GM18526 (cell line): ENCODE measurements at regions not wholly inside any gene's neighbourhood (a gene's known extent, or its start where the extent isn't known, plus 50 kb on each side); places are given as distances from the start of the nearest gene placed in this dataset.

Source experiments
- POLR2A ChIP-seq: IDR thresholded peaks from 3 replicates; pipeline ENCODE4 v1.6.1; 2011; ENCODE audit not compliant: insufficient read length; ENCODE audit errors: extremely low read depth

DNA sequence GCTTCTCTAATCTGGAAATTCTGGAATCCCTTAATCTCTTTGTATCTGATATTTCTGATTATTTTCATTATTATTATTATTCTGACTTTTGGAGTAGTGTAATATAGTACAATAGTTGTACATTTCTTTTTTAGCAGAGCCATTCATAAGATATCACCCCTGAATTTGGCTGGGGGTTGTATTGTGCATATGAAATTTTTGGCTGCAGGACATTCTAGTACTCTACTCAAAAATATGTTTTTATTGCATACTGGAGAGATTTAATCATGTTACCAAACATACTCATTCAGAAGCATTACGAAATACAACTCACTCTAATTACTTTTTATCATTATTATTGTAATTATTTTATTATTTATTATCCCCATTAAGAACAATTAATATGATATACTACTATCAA is 589.7 kb upstream of the KCNMB2 start:
- TF ChIP-seq POLR2A = no peak

DNA sequence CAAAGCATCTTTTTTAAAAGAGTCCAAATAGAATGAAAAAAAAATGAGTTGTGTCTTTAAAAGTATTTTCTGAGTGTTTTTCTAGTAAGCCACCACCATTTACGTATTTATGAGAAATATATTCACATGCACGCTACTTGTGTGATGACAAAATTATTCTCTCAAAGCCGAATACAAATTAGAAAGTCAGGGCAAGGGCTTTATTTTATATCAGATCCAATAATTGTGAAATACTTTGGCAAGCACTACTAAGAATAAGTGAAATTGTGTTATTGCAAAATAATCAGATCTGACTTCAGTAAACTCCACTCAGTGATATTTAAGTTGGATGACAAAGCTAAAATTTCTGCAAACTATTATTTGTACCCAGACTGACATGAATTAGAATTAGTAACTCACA is 589.3 kb upstream of the KCNMB2 start:
- no peak for TF ChIP-seq POLR2A

DNA sequence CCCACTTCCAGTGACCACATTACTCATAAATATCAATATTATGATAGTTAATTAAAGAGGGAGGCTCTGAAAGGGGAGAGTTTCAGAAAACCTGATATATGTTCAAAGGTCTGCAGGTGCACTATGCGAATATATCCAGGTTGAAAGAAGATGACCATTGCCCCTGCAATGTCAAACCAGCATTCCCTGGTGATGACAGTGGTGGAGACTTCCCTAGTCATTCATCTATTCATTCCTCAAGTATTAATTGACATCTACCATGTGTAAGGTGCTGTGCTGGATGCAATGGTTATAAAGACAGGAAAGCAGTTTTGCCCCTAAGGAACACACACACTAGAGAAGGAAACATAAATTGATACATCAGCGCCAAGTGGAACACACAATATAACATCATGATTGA is 588.3 kb upstream of the KCNMB2 start:
- TF ChIP-seq POLR2A = no peak

DNA sequence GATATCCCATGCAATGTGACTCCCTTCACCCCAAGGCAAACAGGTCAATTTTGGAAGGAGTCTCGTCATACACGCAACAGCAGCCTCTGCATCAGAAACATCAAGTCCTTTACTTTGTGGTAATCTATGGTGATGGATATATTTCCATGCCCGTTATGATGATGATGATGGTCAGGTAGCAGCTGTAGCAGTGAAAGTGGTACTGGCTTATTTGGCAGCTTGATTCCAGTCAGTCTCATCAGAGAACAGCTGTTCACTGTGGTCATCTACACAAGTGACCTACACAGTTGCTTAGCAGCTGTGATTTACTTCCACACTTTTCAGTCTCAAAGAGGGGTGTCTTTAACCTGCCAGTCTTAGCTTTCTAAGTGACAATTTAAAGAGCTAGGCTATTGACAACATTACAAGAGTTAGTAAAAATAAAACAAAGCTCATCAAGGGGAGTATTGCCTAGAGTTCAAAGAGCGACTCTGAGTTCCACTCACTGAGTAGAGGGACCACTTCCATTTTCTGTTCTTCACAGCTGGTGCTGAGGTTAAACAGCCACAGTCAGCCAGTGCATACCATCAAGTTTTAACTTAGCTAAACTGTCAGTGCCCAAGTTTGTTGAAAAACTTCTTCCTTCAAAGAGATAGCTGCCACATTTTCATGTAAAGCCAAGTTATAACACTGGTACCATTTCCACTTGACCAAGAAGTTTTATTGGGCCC is 587.4 kb upstream of the KCNMB2 start:
- TF ChIP-seq POLR2A = no peak

DNA sequence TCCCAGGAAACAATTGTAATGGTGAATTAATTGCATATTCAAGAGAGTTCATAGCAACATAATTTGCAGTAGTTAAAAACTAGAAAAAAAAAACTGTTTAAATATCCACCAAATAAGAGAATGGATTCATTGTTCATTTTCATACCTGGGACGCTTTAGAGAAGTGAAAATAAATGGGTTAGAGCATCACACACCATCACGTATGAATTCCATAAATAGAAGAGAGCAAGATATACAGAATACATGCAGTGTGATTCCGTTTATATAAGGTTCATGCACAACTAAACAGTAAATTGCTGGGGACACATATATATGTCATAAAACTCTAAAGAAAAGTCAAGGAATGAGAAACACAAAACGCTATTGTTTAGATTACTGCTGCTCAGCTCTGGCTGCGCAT is 577.0 kb upstream of the KCNMB2 start:
- TF ChIP-seq POLR2A = no peak

DNA sequence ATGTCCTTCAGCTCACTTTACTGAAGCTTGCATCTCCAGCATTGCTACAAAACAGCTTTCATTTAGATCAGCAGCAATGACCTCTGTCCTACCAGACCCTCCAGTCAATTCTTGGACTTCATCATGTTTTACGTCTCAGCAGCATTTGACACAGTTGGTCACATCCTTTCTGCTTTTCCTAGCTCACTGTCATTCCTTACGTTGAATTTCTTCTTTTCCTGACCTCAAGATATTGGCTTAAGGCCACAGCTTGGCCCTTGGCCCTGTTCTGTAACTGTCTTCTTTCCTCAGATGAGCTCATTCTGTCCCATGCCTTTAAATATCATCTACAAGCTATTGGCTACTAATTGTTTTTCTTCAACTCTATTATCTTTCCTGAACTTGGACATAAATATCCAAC is 576.2 kb upstream of the KCNMB2 start:
- no peak for TF ChIP-seq POLR2A

DNA sequence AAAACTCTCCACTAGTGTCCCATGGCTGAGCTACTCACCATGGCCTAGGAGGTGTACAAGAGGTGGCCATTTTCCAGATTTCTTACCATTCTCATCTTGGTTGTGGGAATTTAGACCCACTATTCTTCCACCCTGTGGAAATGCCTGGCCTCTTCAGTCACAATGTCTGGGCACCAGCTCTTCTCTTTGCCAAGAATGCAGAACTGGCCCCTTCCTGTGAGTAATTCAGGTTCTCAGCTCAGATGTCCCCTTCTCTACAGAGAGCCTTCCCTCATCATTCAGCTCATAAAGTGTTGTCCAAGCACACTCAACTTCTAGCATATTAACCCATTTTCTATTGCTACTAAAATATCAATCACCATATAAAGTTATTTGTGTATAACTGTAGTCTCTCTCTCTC is 575.5 kb upstream of the KCNMB2 start:
- TF ChIP-seq POLR2A = no peak

DNA sequence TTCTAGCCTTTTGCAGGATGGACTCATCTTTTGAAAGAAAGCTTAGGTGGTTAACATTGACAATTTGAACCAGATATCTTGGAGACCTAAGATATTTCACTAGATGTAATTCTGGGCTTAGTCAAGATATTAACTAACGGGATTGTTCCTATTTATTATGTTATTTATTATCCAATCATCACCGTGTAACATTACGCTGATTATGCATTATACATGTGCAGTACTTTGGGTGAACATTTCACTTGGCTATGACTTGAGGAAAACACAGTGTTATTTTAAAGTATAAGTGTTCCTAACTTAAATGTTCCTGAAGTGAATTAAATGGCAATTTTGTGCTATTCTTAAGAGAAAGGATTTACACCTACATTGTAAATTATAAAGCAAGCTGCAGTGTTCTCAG is 574.5 kb upstream of the KCNMB2 start:
- no peak for TF ChIP-seq POLR2A

DNA sequence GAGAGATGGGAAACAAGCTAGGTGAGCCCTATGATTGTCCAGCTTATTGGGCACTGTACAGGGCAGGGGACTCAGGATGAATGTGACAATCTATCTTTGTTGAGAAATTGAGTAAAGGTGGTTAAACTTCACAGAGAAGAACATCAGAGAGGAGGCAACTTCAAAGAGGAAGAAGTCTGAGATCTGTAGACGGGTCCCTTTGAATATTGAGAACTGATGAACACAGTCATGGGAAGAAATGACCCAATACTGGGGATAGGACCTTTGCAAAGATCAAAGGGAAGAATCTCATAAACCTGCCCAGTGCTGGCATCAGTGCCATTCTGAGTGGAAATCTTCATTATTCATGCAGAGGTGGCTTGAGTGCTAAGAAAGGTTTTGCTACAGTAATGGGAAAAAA is 569.7 kb upstream of the KCNMB2 start:
- no peak for TF ChIP-seq POLR2A

DNA sequence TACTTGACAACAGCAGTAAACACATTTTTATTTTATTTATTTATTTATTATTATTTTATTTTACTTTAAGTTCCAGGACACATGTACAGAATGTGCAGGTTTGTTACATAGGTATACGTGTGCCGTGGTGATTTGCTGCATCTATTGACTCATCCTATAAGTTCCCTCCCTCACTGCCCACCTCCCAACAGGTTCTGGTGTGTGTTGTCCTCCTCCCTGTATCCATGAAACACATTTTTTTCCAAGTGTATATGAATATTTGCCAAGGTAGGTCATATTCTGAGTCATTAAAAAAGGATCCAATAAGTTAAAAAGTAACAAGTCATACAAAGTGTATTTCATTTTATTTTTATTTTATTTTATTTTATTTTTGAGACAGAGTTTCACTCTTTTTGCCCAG is 567.3 kb upstream of the KCNMB2 start:
- TF ChIP-seq POLR2A = no peak

DNA sequence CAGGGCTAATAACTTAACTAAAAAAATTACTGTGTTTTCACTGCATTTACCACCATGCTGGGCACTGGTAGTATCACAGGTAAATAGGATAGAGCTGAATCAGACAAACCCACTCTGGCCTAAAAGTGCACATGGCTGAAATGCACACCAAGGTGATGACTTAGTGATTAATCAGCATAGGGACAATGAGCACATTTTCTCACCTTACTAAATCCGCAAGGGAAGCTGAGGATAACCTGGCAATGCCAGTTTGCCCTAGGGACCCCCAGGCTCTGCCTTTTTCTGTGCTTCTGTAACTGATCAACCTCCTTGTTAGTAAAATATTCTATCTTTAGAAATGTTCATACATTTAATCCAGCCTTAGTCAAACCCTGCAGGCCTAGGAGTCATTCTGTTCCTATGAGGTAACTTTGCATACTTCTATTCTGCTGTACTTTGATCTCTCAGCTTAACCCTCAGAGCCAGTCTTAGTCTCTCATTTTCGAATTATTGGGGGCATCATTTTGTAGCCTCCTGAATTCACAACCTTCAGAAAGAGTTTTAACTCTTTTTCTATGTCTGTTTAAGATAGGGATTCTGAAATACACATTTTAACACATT is 562.9 kb upstream of the KCNMB2 start:
- TF ChIP-seq POLR2A = no peak

DNA sequence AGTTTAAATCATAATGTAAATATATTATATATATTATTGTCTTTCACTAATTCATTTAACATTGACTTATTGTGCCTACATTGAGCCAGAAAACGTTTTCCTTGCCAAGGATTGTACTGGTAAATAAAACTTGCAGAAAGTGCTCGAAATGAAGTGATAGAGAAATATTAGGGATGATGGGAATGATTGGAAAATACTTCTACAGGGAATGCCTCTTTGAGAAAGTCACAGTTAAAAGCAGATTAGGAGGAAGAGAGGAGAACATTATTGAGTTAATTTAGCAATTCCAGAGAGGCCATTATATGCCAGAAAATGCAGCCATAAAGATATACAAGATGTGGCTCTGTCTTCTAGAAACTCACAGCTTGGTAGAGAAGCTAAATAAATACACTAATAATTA is 560.0 kb upstream of the KCNMB2 start:
- TF ChIP-seq POLR2A = no peak

DNA sequence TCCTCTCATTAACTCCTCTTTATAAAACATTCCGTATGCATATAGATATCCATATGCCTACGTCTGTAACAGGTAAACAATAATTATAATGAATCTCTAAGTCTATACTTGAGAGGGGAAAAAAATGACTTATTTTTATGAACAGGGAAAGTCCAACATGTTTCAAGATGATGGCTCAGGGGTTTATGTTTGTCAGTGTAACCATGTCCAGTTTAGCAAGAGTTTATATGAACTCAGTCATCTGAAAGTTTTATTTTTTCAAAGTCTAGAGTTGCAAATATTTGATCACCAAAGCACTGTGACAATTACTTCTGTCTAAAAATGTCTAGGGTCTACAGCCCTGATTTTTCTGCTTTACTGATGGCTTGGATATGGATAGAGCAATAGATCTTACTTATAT is 559.4 kb upstream of the KCNMB2 start:
- no peak for TF ChIP-seq POLR2A

DNA sequence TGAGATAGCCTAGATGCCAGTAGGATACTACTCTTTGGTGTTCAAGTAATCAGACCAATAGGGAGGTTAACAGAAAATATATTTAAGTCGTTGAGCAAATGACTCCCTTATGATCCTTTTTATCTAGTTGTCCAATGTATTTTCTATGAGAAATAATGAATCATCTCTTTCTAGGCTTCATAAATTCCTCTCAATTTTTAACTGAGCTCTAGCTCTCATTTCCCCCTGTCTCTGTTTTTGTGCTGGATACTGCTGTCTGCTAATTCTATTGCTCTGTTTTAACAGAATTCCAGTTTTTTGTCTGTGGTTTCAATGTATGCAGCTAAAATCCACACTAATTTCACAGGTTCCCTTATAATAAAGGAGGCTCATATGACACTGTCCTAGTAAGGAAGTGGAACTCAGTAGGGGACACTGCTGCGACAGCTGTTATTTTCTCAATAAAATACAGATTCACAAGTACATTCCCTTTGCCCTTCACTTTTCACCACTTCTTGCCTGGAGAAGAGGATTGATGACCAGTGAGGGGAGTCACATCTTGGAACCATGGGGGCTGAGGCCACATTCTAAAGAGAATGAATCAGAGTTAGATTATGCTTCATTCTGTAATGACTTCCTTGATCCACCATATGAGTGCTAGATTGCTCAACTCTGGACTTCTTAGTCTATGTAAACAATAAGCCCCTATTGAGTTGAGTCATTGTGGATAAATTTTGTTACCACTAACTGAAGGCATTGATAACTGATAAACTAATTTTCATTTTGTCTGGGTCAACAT is 558.7 kb upstream of the KCNMB2 start:
- TF ChIP-seq POLR2A = no peak

DNA sequence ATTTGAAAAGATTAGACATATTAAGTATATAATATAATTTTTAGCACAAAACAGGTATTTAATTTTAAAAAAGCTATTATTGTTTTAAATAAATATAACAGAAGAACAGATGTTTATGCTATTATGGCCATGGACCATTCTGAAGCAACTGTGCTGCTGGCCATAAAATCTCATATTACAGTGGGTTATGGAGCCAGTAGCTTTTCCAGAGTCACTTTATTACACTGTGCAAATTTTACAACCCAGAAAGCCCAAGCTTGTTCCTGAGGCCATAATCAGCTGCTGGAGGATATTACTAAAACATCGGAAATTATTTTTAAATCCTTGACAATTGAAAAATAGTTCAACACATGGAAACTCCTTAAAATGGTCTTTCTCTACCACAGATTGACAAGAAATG is 557.3 kb upstream of the KCNMB2 start:
- TF ChIP-seq POLR2A = no peak

DNA sequence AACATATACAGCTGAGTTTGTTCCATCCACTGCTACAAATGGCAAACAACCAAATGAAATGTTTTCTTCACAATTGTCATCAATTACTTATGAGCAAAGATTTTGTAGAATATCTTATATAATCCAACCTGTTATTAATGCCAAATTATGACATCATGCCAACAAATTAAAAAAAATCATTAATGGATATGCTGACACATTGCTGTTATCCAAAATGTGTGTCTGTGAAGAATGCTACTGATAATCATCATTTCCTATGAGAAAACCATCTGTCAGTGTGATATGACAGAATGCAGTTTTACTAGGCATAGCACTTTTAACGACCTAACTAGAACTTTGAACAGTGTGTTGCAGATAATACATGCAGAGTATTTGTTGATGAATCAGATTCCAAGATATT is 556.5 kb upstream of the KCNMB2 start:
- no peak for TF ChIP-seq POLR2A
